Activated effector memory CD4-positive, alpha-beta T cell treated with anti-CD3 and anti-CD28 coated beads, Interleukin-2, amount 50 U/mL, for 16 hours (primary cell): ENCODE measurements at regions not wholly inside any gene's neighbourhood (a gene's known extent, or its start where the extent isn't known, plus 50 kb on each side); places are given as distances from the start of the nearest gene placed in this dataset.

ENCODE experiments used
- DNase-seq: peaks from one replicate; pipeline ENCODE4 v3.0.0-alpha.2; 2020

GRCh38 chrX:78476701-78477100, 149.3 kb upstream of the CYSLTR1 start:
- no peak for DNase-seq

DNA sequence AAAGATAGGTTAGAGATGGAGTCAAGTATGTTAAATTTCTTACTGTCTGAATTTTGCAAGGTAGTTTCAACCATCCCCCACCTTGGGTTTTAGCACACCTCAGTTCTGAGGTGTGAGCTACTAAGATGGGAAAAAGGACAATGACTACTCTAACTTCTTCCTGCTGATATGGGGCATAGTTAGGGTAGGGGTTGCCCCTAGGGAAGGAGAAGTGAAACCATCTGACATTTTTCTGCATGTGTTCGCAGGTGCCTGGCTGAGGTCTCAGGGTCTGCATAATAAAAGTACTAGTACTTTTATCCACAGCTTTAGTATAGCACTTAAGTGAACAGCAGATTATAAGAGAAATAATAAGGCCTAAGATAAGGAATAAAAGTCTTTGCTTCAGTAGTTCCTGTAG, 129.5 kb upstream of the CYSLTR1 start:
- no peak for DNase-seq

DNA sequence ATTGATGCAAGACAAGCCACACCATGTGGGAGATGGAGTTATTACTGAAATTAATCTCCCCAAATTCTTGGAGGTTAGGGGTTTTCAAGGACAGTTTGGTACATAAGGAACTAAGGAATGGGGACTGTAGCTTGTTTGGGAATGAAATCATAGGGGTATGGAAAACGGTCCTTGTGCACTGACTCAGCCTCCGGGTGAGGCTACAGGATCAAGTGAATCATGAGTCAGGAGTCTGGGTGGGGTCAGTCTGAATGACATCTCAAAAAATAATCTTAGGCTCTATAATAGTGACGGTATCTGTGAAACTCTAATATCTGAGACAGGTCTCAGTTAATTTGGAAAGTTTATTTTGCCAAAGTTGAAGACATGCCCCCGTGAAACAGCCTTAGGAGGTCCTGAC, 128.5 kb upstream of the CYSLTR1 start:
- DNase-seq, result no peak

DNA sequence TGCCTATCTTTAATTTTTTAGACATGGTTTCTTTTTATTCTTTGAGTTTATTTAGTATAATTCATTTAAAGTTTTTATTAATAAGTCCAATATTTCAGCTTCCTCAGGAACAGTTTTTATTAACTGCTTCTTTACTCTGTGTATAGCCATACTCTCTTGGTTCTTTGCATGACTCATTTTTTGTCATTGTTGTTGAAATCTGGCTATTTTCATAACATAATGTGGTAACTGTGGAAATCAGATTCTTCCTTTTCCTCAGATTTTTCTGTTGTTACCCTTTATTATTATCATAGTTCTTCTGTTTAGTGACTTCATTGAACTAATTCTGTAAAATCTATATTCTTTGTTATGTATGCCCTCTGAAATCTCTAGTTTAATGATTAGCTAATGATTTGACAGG, 124.9 kb upstream of the CYSLTR1 start:
- DNase-seq, result no peak

DNA sequence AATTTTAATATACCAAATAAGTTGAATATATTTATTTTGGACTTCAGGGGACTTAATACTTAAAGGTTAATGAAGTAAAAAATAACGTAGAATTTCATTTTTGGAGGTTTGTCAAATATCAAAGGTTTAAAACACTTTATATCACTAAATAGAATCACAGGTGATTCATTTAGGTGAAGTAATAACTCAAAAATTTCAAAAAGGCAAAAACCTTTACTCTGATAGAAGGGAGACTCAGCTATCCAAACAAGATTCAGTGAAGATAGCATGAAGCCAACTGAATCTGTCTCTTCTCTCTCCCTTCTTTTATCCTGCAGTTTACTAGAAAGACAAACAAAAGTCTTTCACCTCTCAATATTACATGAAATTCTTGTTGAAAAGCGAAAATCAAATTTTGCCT, 110.2 kb upstream of the CYSLTR1 start:
- DNase-seq, result no peak

DNA sequence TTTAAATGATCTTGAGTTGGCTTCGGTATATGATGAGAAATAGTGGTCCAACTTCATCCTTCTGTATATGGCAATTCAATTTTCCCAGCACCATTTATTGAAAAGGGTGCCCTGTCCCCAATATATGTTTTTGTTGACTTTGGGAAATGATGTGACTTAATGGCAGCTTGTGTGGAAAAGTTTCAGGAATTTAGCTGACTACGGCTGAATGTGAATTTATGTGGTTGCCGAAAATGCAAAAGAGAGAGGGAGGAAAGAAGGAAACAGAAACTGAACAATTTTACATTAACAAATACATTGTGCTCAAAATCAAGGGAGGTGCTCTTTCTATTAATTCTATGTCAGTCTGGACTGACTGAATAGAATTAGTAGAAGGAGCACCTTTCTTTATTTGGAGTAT, 101.8 kb upstream of the CYSLTR1 start:
- no peak for DNase-seq

GRCh38 chrX:78388663-78389062, 61.3 kb upstream of the CYSLTR1 start:
- no peak for DNase-seq

DNA sequence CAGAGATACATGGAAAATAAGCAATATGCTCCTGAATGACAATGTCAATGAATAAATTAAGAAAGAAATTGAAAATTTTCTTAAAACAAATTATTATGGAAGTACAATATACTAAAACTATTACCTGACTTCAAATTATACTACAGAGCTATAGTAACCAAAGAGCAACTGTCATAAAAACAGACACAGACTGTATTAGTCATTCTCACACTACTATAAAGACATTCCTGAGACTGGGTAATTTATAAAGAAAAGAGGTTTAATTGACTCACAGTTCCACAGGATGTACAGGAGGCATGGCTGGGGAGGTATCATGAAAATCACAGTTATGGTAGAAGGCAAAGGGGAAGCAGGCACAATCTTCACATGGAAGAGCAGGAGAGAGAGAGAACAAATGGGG, 60.0 kb upstream of the CYSLTR1 start:
- no peak for DNase-seq

GRCh38 chrX:78384486-78384885, 57.1 kb upstream of the CYSLTR1 start:
- DNase-seq, result no peak

DNA sequence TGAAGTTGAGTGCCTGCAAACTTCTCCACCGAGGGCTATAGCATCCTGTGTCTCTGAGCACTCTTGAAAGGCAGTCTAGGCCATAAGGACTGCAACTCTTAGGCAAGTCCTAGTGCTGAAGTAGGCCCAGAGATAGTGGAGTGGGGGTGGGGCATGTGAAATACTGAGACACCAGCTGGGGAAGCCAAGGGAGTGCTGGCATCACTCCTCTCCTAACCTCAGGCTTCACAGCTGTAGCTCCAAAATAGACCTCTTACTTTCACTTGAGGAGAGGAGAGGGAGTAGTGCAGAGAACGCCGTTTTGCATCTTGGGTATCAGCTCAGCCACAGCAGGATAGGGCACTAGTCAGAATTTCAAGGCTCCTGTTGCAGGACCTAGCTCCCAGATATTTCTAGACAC, 56.2 kb upstream of the CYSLTR1 start:
- DNase-seq, result no peak

- no peak for DNase-seq
Measured at GRCh38 chrX:78378476-78379115, 51.2 kb upstream of the CYSLTR1 start.
